ENCODE measurements at regions not wholly inside any gene's neighbourhood (a gene's known extent, or its start where the extent isn't known, plus 50 kb on each side); places are given as distances from the start of the nearest gene placed in this dataset.

DNA sequence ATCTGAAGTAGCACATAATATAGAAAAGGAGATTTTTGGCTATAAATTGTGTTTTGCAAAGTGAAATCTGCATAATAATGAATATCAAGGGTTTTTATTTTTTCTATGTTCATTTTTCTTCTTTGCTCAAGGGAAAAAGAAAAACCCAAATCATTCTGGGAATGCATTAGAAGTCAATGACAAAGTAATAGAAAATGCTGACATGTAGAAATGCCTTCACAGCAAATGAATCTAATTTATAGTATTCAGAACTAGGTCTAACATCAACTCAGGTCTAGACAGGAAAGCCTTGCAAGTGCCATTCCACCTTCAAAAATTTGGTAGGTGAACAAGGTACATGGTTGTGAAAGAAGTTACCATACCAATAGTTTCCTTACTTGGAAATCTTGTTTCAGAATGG is 831.5 kb upstream of the CELF4 start:
- no peak for TF ChIP-seq POLR2A (IDR thresholded peaks at IDR 0.05)
- TF ChIP-seq, protein P1, sequence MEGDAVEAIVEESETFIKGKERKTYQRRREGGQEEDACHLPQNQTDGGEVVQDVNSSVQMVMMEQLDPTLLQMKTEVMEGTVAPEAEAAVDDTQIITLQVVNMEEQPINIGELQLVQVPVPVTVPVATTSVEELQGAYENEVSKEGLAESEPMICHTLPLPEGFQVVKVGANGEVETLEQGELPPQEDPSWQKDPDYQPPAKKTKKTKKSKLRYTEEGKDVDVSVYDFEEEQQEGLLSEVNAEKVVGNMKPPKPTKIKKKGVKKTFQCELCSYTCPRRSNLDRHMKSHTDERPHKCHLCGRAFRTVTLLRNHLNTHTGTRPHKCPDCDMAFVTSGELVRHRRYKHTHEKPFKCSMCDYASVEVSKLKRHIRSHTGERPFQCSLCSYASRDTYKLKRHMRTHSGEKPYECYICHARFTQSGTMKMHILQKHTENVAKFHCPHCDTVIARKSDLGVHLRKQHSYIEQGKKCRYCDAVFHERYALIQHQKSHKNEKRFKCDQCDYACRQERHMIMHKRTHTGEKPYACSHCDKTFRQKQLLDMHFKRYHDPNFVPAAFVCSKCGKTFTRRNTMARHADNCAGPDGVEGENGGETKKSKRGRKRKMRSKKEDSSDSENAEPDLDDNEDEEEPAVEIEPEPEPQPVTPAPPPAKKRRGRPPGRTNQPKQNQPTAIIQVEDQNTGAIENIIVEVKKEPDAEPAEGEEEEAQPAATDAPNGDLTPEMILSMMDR (IDR thresholded peaks at IDR 0.05) = no peak
- no peak for TF ChIP-seq POLR2AphosphoS5 (IDR thresholded peaks at IDR 0.05)
